Kidney capillary endothelial cell (primary cell): ENCODE measurements at regions not wholly inside any gene's neighbourhood (a gene's known extent, or its start where the extent isn't known, plus 50 kb on each side); places are given as distances from the start of the nearest gene placed in this dataset.
"Not testable (repeated sequence)": the region's sequence is repeated elsewhere in the genome, so short reads cannot be mapped to it uniquely, and the experiment has no call there.

Source experiments
- DNase-seq: peaks from one replicate; pipeline ENCODE4 v3.0.0-alpha.2; 2018; ENCODE audit warnings: low spot score

GRCh38 chr4:66554826-66555225 is 884.5 kb upstream of the EPHA5 start:
- no peak for DNase-seq

GRCh38 chr4:66545301-66545700 is 875.0 kb upstream of the EPHA5 start:
- DNase-seq, result not testable (repeated sequence)

GRCh38 chr4:66544281-66544680 is 874.0 kb upstream of the EPHA5 start:
- no peak for DNase-seq

- DNase-seq, result no peak
These were observed 869.5 kb upstream of the EPHA5 start for GRCh38 chr4:66539745-66540144.

- no peak for DNase-seq
These were observed 854.5 kb upstream of the EPHA5 start for GRCh38 chr4:66524781-66525180.

- no peak for DNase-seq
These were observed 852.0 kb upstream of the EPHA5 start for GRCh38 chr4:66522244-66522643.

GRCh38 chr4:66516940-66517339 is 846.7 kb upstream of the EPHA5 start:
- no peak for DNase-seq

GRCh38 chr4:66506985-66507384 is 836.7 kb upstream of the EPHA5 start:
- DNase-seq, result no peak

GRCh38 chr4:66501997-66502396 is 831.7 kb upstream of the EPHA5 start:
- no peak for DNase-seq

GRCh38 chr4:66490729-66491128 is 820.4 kb upstream of the EPHA5 start:
- DNase-seq, result no peak

GRCh38 chr4:66489783-66490452 is 819.6 kb upstream of the EPHA5 start:
- no peak for DNase-seq

GRCh38 chr4:66489370-66489769 is 819.1 kb upstream of the EPHA5 start:
- DNase-seq, result no peak

GRCh38 chr4:66486068-66486467 is 815.8 kb upstream of the EPHA5 start:
- no peak for DNase-seq

GRCh38 chr4:66482186-66482585 is 811.9 kb upstream of the EPHA5 start:
- DNase-seq, result no peak

- DNase-seq, result no peak
These were observed 805.3 kb upstream of the EPHA5 start for GRCh38 chr4:66475596-66475995.

- no peak for DNase-seq
These were observed 794.8 kb upstream of the EPHA5 start for GRCh38 chr4:66465111-66465510.

- not testable (repeated sequence) for DNase-seq
These were observed 792.6 kb upstream of the EPHA5 start for GRCh38 chr4:66462890-66463289.

GRCh38 chr4:66451741-66452140 is 781.5 kb upstream of the EPHA5 start:
- no peak for DNase-seq

- no peak for DNase-seq
These were observed 772.7 kb upstream of the EPHA5 start for GRCh38 chr4:66443008-66443407.

GRCh38 chr4:66439508-66439907 is 769.2 kb upstream of the EPHA5 start:
- DNase-seq, result no peak

GRCh38 chr4:66433706-66434105 is 763.4 kb upstream of the EPHA5 start:
- DNase-seq, result no peak

GRCh38 chr4:66430856-66431255 is 760.6 kb upstream of the EPHA5 start:
- no peak for DNase-seq

GRCh38 chr4:66429276-66429675 is 759.0 kb upstream of the EPHA5 start:
- DNase-seq, result no peak

- no peak for DNase-seq
These were observed 746.1 kb upstream of the EPHA5 start for GRCh38 chr4:66416425-66416824.

- no peak for DNase-seq
These were observed 733.9 kb upstream of the EPHA5 start for GRCh38 chr4:66404141-66404540.
